HuH-7 (cell line): ENCODE measurements at regions not wholly inside any gene's neighbourhood (a gene's known extent, or its start where the extent isn't known, plus 50 kb on each side); places are given as distances from the start of the nearest gene placed in this dataset.
A peak's percentile ranks its signal among the peaks of the same experiment; 100 is the strongest.

ENCODE experiments used
- DNase-seq: peaks from one replicate; pipeline ENCODE4 v3.0.0; 2011; ENCODE audit warnings: low spot score

- no peak for DNase-seq
Measured at GRCh38 chr10:33813415-33813814, 478.9 kb upstream of the NRP1 start.

DNA sequence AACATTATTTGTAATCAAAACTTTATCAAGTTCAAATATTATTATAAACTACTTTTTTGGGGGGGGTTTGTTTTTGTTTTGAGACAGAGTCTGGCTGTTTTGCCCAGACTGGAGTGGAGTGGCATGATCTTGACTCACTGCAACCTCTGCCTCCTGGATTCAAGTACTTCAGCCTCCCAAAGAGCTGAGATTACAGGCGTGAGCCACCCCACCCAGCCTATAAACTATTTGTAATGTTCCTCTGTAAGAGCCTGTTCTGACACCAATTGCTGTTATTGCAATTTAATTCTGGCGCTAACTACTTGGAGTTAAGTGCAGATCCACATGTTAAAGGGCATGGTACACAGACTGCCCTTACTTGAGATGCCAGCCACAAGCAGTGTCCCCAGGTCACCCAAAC, 478.1 kb upstream of the NRP1 start:
- DNase-seq: no peak

- DNase-seq: no peak
Measured at GRCh38 chr10:33810986-33811385, 476.5 kb upstream of the NRP1 start.

GRCh38 chr10:33809732-33810131, 475.3 kb upstream of the NRP1 start:
- DNase-seq: no peak

DNA sequence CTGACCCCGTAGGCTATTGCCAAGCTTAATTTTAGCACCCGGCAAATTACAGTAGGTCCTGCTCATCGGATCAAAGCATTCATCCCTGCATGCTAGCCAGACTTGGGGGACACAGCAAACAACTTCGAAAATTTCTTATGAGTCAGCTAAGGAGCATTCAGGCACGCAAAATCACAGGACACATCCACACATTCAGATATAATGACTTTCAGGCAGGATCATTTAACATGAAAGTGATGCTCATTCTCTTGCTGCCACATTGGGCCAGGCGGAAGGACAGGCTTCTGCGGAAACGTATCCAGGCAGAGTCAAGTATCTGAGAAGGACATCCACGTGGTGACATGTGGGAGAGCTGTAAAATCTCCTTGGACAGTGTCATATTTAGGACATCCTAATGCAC, 474.0 kb upstream of the NRP1 start:
- no peak for DNase-seq

DNA sequence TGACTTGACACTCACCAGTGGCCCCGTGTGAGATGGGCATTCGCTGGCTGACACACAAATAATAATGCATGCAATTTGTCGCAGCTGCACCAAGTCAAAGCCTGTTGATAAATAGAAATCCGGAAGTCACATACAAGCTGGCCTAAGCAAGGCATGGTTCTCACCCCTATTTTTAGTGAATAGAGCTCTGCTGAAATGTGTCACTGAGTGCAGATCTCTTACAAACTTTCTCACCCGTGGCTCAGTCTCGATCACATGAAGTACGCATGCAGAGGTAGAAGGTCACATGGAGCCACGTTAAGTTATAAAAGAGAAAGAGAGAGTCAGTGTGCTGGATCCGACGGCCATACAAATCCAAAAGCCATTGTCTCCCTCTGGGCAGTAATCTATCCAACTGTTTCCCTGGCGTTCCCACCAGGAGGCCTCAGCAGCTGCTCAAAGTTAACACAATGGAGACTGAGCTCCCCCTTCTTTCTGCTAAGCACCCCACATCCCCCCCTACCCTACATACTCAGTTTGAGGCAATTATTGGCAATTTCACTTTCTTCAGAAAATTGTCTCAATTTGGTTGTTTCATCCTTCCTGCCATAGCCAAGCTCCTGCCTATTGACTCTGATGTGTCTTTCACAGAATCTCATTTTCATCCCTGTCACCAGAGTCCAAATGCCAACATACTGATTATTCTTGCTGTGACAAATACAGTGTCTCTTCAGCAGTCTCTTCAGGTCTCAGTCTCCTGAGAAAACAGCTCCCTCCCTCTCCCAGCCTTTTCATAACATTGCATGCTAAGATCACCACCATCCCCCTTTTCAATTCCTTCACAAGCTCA, 473.3 kb upstream of the NRP1 start:
- no peak for DNase-seq

- DNase-seq: no peak
Measured at GRCh38 chr10:33805831-33806230, 471.4 kb upstream of the NRP1 start.

- DNase-seq: no peak
Measured at GRCh38 chr10:33804584-33804983, 470.1 kb upstream of the NRP1 start.

DNA sequence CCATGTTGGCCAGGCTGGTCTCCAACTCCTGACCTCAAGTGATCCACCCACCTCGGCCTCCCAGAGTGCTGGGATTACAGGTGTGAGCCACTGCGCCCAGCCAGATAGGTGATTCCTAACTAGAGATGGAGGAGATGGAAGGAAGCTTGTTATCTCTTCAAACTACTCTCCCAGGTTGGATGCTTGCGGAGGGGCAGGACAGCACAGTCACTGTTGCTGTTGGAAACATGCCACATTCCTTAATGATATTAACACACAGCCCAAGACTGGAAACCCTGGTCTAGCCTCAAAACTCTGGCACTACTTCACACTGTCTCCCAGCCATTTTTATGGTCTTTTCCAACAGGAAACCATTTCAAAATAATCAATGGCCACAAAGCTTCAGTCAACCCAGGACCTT, 468.8 kb upstream of the NRP1 start:
- no peak for DNase-seq

DNA sequence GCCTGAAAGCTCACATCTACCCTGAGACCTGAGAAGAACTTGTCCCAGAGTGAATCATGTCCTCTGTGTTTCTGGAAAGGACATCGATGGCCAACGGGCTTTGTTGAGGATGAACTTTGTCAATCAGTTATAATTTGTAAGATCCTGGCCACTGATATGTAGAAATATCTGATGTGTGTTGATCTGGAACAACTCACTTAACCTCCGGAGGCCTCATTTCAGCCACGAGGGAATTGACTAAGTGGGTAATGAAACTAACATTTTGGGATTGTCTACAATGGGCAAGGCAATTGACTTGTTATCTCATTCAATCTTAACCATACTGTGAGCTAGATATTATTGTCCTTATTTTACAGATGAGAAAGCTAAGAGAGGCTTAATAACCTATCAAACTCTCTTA, 468.1 kb upstream of the NRP1 start:
- DNase-seq: no peak

- peak; percentile 49 for DNase-seq
Measured at GRCh38 chr10:33801705-33802104, 467.2 kb upstream of the NRP1 start.

DNA sequence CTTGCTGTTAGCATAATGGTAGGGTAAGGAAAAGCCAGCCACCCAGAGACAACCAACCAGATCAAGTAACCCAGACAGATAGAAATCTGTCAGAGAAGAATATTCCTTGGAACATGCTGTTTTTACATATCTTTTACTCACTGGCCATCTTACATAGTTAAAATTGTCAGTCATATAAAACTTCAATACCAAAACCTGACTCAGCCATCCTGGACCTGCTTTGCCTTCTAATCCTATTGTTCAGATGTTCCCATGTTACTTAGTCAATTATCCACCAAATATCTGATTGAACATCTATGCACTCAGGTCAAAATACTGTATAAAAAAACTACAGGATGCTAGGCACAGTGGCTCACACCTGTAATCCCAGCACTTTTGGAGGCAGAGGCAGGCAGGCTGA, 466.5 kb upstream of the NRP1 start:
- no peak for DNase-seq

GRCh38 chr10:33800545-33800944, 466.1 kb upstream of the NRP1 start:
- DNase-seq: no peak

- DNase-seq: no peak
Measured at GRCh38 chr10:33799944-33800323, 465.5 kb upstream of the NRP1 start.

DNA sequence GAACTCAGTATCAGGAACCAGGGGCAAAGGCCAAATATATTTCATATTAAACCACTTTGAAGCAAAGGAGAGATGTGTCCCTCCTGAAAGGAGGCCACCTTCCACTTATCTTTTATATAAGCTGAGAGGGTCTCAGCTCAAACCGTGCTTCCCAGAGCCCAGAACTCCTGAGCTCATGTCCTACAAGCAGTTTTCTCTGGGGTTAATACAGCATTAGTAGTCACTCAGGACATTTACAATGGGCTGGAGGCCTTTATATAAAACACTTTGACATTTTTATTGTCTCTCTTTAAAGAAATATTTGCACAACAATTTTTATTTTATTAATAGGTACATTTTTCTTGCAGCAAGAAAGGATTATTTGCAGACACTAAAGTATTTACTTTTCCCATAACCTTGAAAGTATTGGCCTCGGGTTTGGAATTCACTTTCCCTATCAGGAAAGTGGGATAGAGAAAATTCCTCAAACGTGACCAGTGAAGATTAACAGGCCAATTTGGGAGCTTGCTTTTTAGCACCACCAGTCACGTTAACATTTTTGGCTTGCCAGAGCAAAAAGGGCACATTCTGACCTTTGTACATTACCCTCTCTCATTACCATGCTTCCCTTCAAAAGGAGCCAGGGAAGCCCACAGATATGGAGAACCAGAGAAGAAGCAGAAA, 464.9 kb upstream of the NRP1 start:
- DNase-seq: peak; percentile 42

DNA sequence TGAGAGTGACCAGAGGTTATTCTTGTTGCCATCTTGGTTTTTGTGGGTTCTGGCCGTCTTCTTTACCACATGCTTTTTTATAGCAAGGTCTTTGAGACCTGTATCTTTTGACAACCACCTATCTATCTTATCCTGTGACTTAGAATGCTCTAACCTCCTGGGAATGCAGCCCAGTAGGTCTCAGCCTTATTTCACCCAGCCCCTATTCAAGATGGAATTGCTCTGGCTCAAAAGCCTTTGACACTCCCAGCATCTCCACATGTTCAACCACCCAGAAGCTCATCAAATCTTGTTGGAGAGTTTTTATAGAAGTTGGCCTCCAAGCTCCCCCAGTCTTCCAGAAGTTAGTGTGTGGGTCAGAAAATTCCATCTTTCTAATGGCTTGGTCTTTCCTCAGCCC, 464.3 kb upstream of the NRP1 start:
- no peak for DNase-seq

DNA sequence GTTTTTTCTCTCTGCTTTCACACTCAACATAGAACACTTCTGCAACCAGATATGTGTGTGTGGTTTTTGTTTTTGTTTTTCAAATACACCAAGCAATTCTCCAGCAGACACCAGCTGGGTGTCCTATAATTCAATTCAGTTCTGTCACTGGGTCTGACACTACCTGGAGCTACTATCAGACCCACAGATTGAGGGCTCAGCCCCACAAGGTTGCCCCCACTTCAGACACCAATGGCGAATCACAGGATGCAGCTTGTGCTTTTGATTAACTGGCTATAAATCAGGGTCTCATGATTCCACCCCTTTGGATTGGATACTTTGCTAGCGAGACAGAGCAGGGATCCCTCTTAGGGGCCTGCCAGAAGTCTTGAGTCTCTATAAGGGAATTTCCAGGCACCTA, 462.2 kb upstream of the NRP1 start:
- DNase-seq: no peak

DNA sequence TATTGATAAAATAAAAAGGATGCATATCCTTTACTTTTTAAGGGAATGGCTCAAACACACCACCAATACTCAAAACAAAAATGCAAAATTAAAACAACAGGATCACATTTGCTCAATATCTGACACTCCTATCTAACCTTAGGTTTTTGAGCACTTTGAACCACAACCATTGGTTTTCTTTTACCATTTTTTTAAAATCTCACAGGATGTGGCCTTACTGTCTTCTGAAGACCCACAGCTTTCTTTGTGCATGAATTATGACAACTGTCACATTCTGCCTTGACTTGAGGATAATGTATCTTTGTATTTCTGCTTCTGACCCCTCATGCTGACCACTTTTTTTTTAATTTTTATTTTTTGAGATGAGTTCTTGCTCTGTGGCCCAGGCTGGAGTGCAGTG, 461.1 kb upstream of the NRP1 start:
- no peak for DNase-seq

DNA sequence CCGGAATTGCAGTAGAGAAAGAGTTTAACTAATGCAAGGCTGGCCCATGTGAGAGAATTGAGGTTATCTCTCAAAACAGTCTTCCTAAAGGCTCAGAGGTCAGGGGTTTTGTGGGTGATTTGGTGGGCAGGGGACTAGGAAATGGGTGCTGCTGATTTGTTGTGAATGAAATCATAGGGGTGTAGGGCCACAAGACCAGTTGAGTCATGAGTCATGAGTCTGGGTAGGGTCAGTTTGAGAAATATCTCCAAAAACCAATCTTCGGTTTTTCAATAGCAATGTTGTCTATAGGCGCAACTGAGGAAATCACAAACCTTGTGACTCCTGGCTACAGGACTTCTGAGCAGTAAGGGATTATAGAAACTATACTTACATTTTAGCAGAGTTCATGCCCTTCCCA, 460.0 kb upstream of the NRP1 start:
- no peak for DNase-seq

DNA sequence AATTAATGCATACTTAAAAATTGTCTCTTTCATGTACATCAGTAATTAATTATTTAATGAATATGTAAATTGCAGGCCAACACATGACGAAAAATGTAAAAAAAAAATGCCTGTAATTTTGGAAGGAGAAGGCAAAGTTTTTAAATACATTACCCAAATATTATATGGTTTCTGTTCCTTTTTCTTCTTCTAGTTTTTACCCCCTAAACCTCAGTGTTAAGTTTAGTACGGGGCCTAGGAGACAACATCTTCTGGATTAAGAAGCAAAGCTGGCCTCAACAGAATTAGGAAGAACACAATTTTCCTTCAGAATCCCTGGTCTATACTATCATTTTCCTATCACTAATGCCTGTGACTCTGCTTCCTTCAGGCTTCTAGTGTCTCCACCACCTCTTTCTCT, 459.3 kb upstream of the NRP1 start:
- DNase-seq: no peak

DNA sequence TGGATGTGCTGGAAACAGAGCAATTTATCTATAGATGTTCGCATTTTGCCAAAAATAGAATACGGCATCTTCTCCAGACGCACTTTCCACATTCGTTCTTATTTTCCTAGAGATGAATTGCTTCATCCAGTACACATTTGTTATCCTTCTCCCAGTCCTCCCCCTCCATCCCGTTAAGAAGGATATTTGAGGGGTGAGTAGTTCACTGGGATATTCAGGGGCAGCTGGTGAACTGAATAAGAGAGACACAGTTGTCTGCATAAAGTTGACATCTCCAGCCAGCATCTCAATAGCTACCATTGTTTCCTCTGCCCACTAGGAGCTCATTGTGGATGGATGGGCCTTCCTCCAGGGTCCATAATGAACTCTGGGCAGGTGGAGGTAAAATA, 456.8 kb upstream of the NRP1 start:
- no peak for DNase-seq

DNA sequence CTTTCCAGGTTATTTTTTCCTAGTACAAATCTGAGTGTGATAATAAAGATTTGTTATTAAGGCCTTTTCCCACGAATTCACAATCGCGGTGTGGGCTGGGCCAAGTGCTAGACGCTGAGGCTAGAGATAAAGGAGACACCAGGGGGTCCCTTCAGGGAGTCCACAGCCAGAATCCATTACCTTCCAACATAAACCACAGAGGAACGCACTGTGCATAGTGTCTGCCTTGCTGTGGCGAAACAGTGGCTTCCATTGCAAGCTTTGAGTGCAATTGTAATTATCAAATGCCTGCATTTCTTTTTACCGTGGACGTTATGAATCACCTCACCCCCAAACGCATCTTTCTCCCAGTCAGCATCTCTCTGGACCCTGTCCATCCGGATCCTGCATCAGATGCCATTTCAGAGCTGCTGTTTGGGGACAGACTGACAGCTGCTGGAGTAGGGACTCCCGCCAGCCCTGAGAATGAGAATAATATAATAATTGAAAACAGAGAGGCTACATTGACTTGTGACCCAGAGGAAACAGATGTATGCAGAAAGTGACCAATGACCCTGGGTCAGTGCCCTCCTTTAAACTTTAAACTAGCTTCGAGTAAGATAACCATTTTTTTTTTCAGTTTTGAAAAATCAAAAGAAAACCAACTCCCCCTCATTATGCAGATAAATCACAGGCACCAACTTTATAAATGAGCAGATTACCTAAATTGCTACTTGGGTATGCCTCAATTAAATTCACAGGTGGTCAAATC, 456.2 kb upstream of the NRP1 start:
- no peak for DNase-seq

GRCh38 chr10:33783557-33783956, 449.1 kb upstream of the NRP1 start:
- DNase-seq: no peak
